ENCODE measurements at regions not wholly inside any gene's neighbourhood (a gene's known extent, or its start where the extent isn't known, plus 50 kb on each side); places are given as distances from the start of the nearest gene placed in this dataset.

- Histone ChIP-seq H3K79me2 (ENCODE audit: insufficient read depth, low read length) (no peaks in the 10 kb centered on the region), H3K9ac (ENCODE audit: low read depth, low read length, poor library complexity, severe bottlenecking) (no peak overlapping the region), H3K27me3 (ENCODE audit: insufficient read depth, low read length, poor library complexity, severe bottlenecking) (no peaks in the 10 kb centered on the region), H3K4me3 (ENCODE audit: low read length, poor library complexity, severe bottlenecking) (no peak overlapping the region), H3K9me3 (ENCODE audit: insufficient read depth, low read depth, low read length) (no peaks in the 10 kb centered on the region), H2AFZ (ENCODE audit: low read length) (no peak overlapping the region), H3F3A (ENCODE audit: low read depth) (no peaks in the 10 kb centered on the region), H3K36me3 (ENCODE audit: insufficient read depth, low read length) (no peaks in the 10 kb centered on the region), H3K9me2 (replicated peaks; ENCODE audit: low read depth, low read length) (no peaks in the 10 kb centered on the region), H3K4me1 (ENCODE audit: insufficient read depth, low read length, poor library complexity, severe bottlenecking) (no peaks in the 10 kb centered on the region), H4K20me1 (ENCODE audit: insufficient read depth, low read length, poor library complexity, severe bottlenecking) (no peaks in the 10 kb centered on the region), H3K4me2 (ENCODE audit: low read depth, low read length, poor library complexity, severe bottlenecking) (no peak overlapping the region)
- TF ChIP-seq EZH2phosphoT487 (IDR thresholded peaks at IDR 0.05; ENCODE audit: borderline replicate concordance), result no peak
- TF ChIP-seq CTCF (conservative IDR thresholded peaks at IDR 0.05; ENCODE audit: low read length), result no peak
Observed at GRCh38 chr3:1501406-1502115, 408.7 kb downstream of the CNTN6 start.

- Histone ChIP-seq H3K4me3 (ENCODE audit: low read length, poor library complexity, severe bottlenecking) (no peak overlapping the region), H3K9me3 (ENCODE audit: insufficient read depth, low read depth, low read length) (no peaks in the 10 kb centered on the region), H3K36me3 (ENCODE audit: insufficient read depth, low read length) (no peaks in the 10 kb centered on the region), H3K4me2 (ENCODE audit: low read depth, low read length, poor library complexity, severe bottlenecking) (no peak overlapping the region), H3F3A (ENCODE audit: low read depth) (no peaks in the 10 kb centered on the region), H4K20me1 (ENCODE audit: insufficient read depth, low read length, poor library complexity, severe bottlenecking) (no peaks in the 10 kb centered on the region), H3K9me2 (replicated peaks; ENCODE audit: low read depth, low read length) (no peaks in the 10 kb centered on the region), H2AFZ (ENCODE audit: low read length) (no peak overlapping the region), H3K27me3 (ENCODE audit: insufficient read depth, low read length, poor library complexity, severe bottlenecking) (no peaks in the 10 kb centered on the region), H3K9ac (ENCODE audit: low read depth, low read length, poor library complexity, severe bottlenecking) (no peak overlapping the region), H3K79me2 (ENCODE audit: insufficient read depth, low read length) (no peaks in the 10 kb centered on the region), H3K4me1 (ENCODE audit: insufficient read depth, low read length, poor library complexity, severe bottlenecking) (no peaks in the 10 kb centered on the region)
- TF ChIP-seq EZH2phosphoT487 (IDR thresholded peaks at IDR 0.05; ENCODE audit: borderline replicate concordance), result no peak
Observed at GRCh38 chr3:1506090-1506489, 413.3 kb downstream of the CNTN6 start.

GRCh38 chr3:1513662-1514061 lies 420.8 kb downstream of the CNTN6 start:
- no peak overlapping the region for H2AFZ ChIP-seq (ENCODE audit: low read length)
- no peak overlapping the region for H3K4me2 ChIP-seq (ENCODE audit: low read depth, low read length, poor library complexity, severe bottlenecking)
- TF ChIP-seq CTCF (conservative IDR thresholded peaks at IDR 0.05; ENCODE audit: low read length), result no peak
- no peak for TF ChIP-seq EZH2phosphoT487 (IDR thresholded peaks at IDR 0.05; ENCODE audit: borderline replicate concordance)
- no peak overlapping the region for H3K9ac ChIP-seq (ENCODE audit: low read depth, low read length, poor library complexity, severe bottlenecking)
- H3K9me3 ChIP-seq (ENCODE audit: insufficient read depth, low read depth, low read length), result no peaks in the 10 kb centered on the region; the same call in 1 of the 2 replicates
- no peaks in the 10 kb centered on the region for H3F3A ChIP-seq (ENCODE audit: low read depth)
- no peaks in the 10 kb centered on the region for H3K4me1 ChIP-seq (ENCODE audit: insufficient read depth, low read length, poor library complexity, severe bottlenecking)
- H3K79me2 ChIP-seq (ENCODE audit: insufficient read depth, low read length), result no peaks in the 10 kb centered on the region
- H4K20me1 ChIP-seq (ENCODE audit: insufficient read depth, low read length, poor library complexity, severe bottlenecking), result no peaks in the 10 kb centered on the region
- H3K36me3 ChIP-seq (ENCODE audit: insufficient read depth, low read length), result no peaks in the 10 kb centered on the region
- H3K27me3 ChIP-seq (ENCODE audit: insufficient read depth, low read length, poor library complexity, severe bottlenecking), result no peaks in the 10 kb centered on the region
- H3K4me3 ChIP-seq (ENCODE audit: low read length, poor library complexity, severe bottlenecking), result no peak overlapping the region
- H3K9me2 ChIP-seq (replicated peaks; ENCODE audit: low read depth, low read length), result no peaks in the 10 kb centered on the region

GRCh38 chr3:1515882-1516281 lies 423.1 kb downstream of the CNTN6 start:
- no peaks in the 10 kb centered on the region for H3K9me2 ChIP-seq (replicated peaks; ENCODE audit: low read depth, low read length)
- no peaks in the 10 kb centered on the region; the same call in 1 of the 2 replicates for H3K9me3 ChIP-seq (ENCODE audit: insufficient read depth, low read depth, low read length)
- H2AFZ ChIP-seq (ENCODE audit: low read length), result no peak overlapping the region
- H3K9ac ChIP-seq (ENCODE audit: low read depth, low read length, poor library complexity, severe bottlenecking), result no peak overlapping the region
- H3K4me2 ChIP-seq (ENCODE audit: low read depth, low read length, poor library complexity, severe bottlenecking), result no peak overlapping the region
- H3K79me2 ChIP-seq (ENCODE audit: insufficient read depth, low read length), result no peaks in the 10 kb centered on the region
- H3K4me1 ChIP-seq (ENCODE audit: insufficient read depth, low read length, poor library complexity, severe bottlenecking), result no peaks in the 10 kb centered on the region
- TF ChIP-seq CTCF (conservative IDR thresholded peaks at IDR 0.05; ENCODE audit: low read length) (no peak), EZH2phosphoT487 (IDR thresholded peaks at IDR 0.05; ENCODE audit: borderline replicate concordance) (no peak)
- H4K20me1 ChIP-seq (ENCODE audit: insufficient read depth, low read length, poor library complexity, severe bottlenecking), result no peaks in the 10 kb centered on the region
- H3K4me3 ChIP-seq (ENCODE audit: low read length, poor library complexity, severe bottlenecking), result no peak overlapping the region
- no peaks in the 10 kb centered on the region for H3K27me3 ChIP-seq (ENCODE audit: insufficient read depth, low read length, poor library complexity, severe bottlenecking)
- no peaks in the 10 kb centered on the region for H3F3A ChIP-seq (ENCODE audit: low read depth)
- H3K36me3 ChIP-seq (ENCODE audit: insufficient read depth, low read length), result no peaks in the 10 kb centered on the region

All from Loucy (cell line).